SJCRH30 (cell line): ENCODE measurements at regions not wholly inside any gene's neighbourhood (a gene's known extent, or its start where the extent isn't known, plus 50 kb on each side); places are given as distances from the start of the nearest gene placed in this dataset.

Experiments
- DNase-seq, 2 experiments: peaks; one replicate each; pipeline ENCODE4 v3.0.0-alpha.2; 2015 to 2020
- H3K27ac ChIP-seq: fragments of 250-450 bp; sonication (Bioruptor Pico); 2 replicates; pipeline ENCODE4 v1.5.1; 2020; ENCODE audit warnings: mild to moderate bottlenecking, moderate library complexity
- H3K27me3 ChIP-seq: fragments of 250-450 bp; sonication (Bioruptor Pico); 2 replicates; pipeline ENCODE4 v1.5.1; 2020; ENCODE audit warnings: mild to moderate bottlenecking, moderate library complexity
- H3K36me3 ChIP-seq: fragments of 250-450 bp; sonication (Bioruptor Pico); 2 replicates; pipeline ENCODE4 v1.5.1; 2020; ENCODE audit warnings: mild to moderate bottlenecking, moderate library complexity
- H3K4me1 ChIP-seq: fragments of 250-450 bp; sonication (Bioruptor Pico); 2 replicates; pipeline ENCODE4 v1.5.1; 2020; ENCODE audit warnings: mild to moderate bottlenecking, moderate library complexity
- H3K4me3 ChIP-seq: fragments of 250-450 bp; sonication (Bioruptor Pico); 2 replicates; pipeline ENCODE4 v1.5.1; 2020; ENCODE audit warnings: mild to moderate bottlenecking, moderate library complexity
- H3K9me3 ChIP-seq: fragments of 250-450 bp; sonication (Bioruptor Pico); replicated peaks from 2 replicates; pipeline ENCODE4 v1.5.1; 2020; ENCODE audit warnings: mild to moderate bottlenecking, moderate library complexity

- H3K36me3 ChIP-seq = no peaks in the 10 kb centered on the region
- DNase-seq = peak; percentile 60 to 84
These were observed 480.8 kb upstream of the KLHL29 start for GRCh38 chr2:22904126-22904684.

GRCh38 chr2:22907330-22907729 is 477.6 kb upstream of the KLHL29 start:
- Histone ChIP-seq H3K36me3 (no peaks in the 10 kb centered on the region), H3K4me3 (no peak overlapping the region), H3K4me1 (peaks cover 4% of the 10 kb centered on the region), H3K27me3 (no peaks in the 10 kb centered on the region), H3K9me3 (no peaks in the 10 kb centered on the region), H3K27ac (no peak overlapping the region)
- DNase-seq = no peak

More at GRCh38 chr2:22904126-22904684, 480.8 kb upstream of the KLHL29 start:
- no peak overlapping the region for H3K4me3 ChIP-seq
- no peaks in the 10 kb centered on the region for H3K9me3 ChIP-seq
- no peaks in the 10 kb centered on the region for H3K4me1 ChIP-seq
- no peaks in the 10 kb centered on the region for H3K27me3 ChIP-seq
- H3K27ac ChIP-seq = no peak overlapping the region

- Histone ChIP-seq H3K4me3 (no peak overlapping the region), H3K27ac (peak overlapping the region; percentile 12; the same call in 1 of the 2 replicates), H3K4me1 (peaks cover 14% of the 10 kb centered on the region), H3K9me3 (no peaks in the 10 kb centered on the region), H3K36me3 (no peaks in the 10 kb centered on the region), H3K27me3 (no peaks in the 10 kb centered on the region)
- peak; percentile 41 to 79 for DNase-seq
These were observed 472.6 kb upstream of the KLHL29 start for GRCh38 chr2:22912398-22912797.

GRCh38 chr2:22929998-22930397 is 455.0 kb upstream of the KLHL29 start:
- H3K36me3 ChIP-seq = no peaks in the 10 kb centered on the region

GRCh38 chr2:22930781-22931180 is 454.2 kb upstream of the KLHL29 start:
- no peaks in the 10 kb centered on the region for H3K27me3 ChIP-seq
- no peak overlapping the region for H3K27ac ChIP-seq
- no peak for DNase-seq
- no peak overlapping the region for H3K4me3 ChIP-seq
- H3K9me3 ChIP-seq = no peaks in the 10 kb centered on the region
- no peaks in the 10 kb centered on the region for H3K36me3 ChIP-seq
- no peaks in the 10 kb centered on the region for H3K4me1 ChIP-seq

More at GRCh38 chr2:22929998-22930397, 455.0 kb upstream of the KLHL29 start:
- no peak overlapping the region for H3K4me3 ChIP-seq
- no peaks in the 10 kb centered on the region for H3K27me3 ChIP-seq
- peak in 1 of 2 experiments; percentile 20 for DNase-seq
- H3K9me3 ChIP-seq = no peaks in the 10 kb centered on the region
- no peak overlapping the region for H3K27ac ChIP-seq
- H3K4me1 ChIP-seq = no peaks in the 10 kb centered on the region

- no peak overlapping the region for H3K4me3 ChIP-seq
- H3K9me3 ChIP-seq = no peaks in the 10 kb centered on the region
- H3K27ac ChIP-seq = no peak overlapping the region
- H3K36me3 ChIP-seq = no peaks in the 10 kb centered on the region
- H3K27me3 ChIP-seq = no peaks in the 10 kb centered on the region
- no peak for DNase-seq
- no peaks in the 10 kb centered on the region for H3K4me1 ChIP-seq
These were observed 452.7 kb upstream of the KLHL29 start for GRCh38 chr2:22932288-22932687.

- H3K4me3 ChIP-seq = no peak overlapping the region
- DNase-seq = no peak
- no peaks in the 10 kb centered on the region for H3K4me1 ChIP-seq
- no peaks in the 10 kb centered on the region for H3K36me3 ChIP-seq
- no peak overlapping the region for H3K27ac ChIP-seq
- H3K9me3 ChIP-seq = 0 out of 2 replicates have a peak, but pooled peaks cover 4% of the 10 kb centered on the region
- no peaks in the 10 kb centered on the region for H3K27me3 ChIP-seq
These were observed 450.2 kb upstream of the KLHL29 start for GRCh38 chr2:22934747-22935146.

- Histone ChIP-seq H3K27me3 (no peaks in the 10 kb centered on the region), H3K36me3 (no peaks in the 10 kb centered on the region), H3K4me3 (no peak overlapping the region), H3K27ac (no peak overlapping the region), H3K9me3 (0 out of 2 replicates have a peak, but pooled peaks cover 4% of the 10 kb centered on the region), H3K4me1 (no peaks in the 10 kb centered on the region)
- no peak for DNase-seq
These were observed 442.5 kb upstream of the KLHL29 start for GRCh38 chr2:22942441-22942840.

- no peaks in the 10 kb centered on the region for H3K36me3 ChIP-seq
- no peaks in the 10 kb centered on the region for H3K9me3 ChIP-seq
- no peaks in the 10 kb centered on the region for H3K27me3 ChIP-seq
- H3K27ac ChIP-seq = no peak overlapping the region
- H3K4me3 ChIP-seq = no peak overlapping the region
- no peak for DNase-seq
- no peaks in the 10 kb centered on the region for H3K4me1 ChIP-seq
These were observed 440.8 kb upstream of the KLHL29 start for GRCh38 chr2:22944143-22944542.

GRCh38 chr2:22946553-22946952 is 438.4 kb upstream of the KLHL29 start:
- DNase-seq = no peak
- Histone ChIP-seq H3K4me3 (no peak overlapping the region), H3K4me1 (no peaks in the 10 kb centered on the region)

GRCh38 chr2:22947741-22948140 is 437.2 kb upstream of the KLHL29 start:
- H3K4me3 ChIP-seq = no peak overlapping the region

More at GRCh38 chr2:22946553-22946952, 438.4 kb upstream of the KLHL29 start:
- Histone ChIP-seq H3K27me3 (no peaks in the 10 kb centered on the region), H3K9me3 (no peaks in the 10 kb centered on the region), H3K36me3 (no peaks in the 10 kb centered on the region), H3K27ac (no peak overlapping the region)

GRCh38 chr2:22950431-22950830 is 434.5 kb upstream of the KLHL29 start:
- Histone ChIP-seq H3K4me1 (no peaks in the 10 kb centered on the region), H3K27me3 (no peaks in the 10 kb centered on the region), H3K36me3 (no peaks in the 10 kb centered on the region), H3K4me3 (no peak overlapping the region), H3K9me3 (no peaks in the 10 kb centered on the region), H3K27ac (no peak overlapping the region)
- DNase-seq = no peak

More at GRCh38 chr2:22947741-22948140, 437.2 kb upstream of the KLHL29 start:
- Histone ChIP-seq H3K36me3 (no peaks in the 10 kb centered on the region), H3K9me3 (no peaks in the 10 kb centered on the region), H3K27me3 (no peaks in the 10 kb centered on the region), H3K4me1 (no peaks in the 10 kb centered on the region), H3K27ac (no peak overlapping the region)
- no peak for DNase-seq

GRCh38 chr2:22952656-22953225 is 432.2 kb upstream of the KLHL29 start:
- Histone ChIP-seq H3K4me3 (no peak overlapping the region), H3K27me3 (no peaks in the 10 kb centered on the region; the same call in 1 of the 2 replicates), H3K36me3 (no peaks in the 10 kb centered on the region), H3K9me3 (no peaks in the 10 kb centered on the region), H3K4me1 (no peaks in the 10 kb centered on the region), H3K27ac (no peak overlapping the region)
- no peak for DNase-seq

GRCh38 chr2:22957446-22957845 is 427.5 kb upstream of the KLHL29 start:
- Histone ChIP-seq H3K36me3 (no peaks in the 10 kb centered on the region), H3K27ac (no peak overlapping the region), H3K4me1 (no peaks in the 10 kb centered on the region), H3K27me3 (peaks cover under 1% of the 10 kb centered on the region), H3K9me3 (no peaks in the 10 kb centered on the region), H3K4me3 (no peak overlapping the region)
- DNase-seq = no peak

GRCh38 chr2:22958308-22958707 is 426.7 kb upstream of the KLHL29 start:
- Histone ChIP-seq H3K27ac (no peak overlapping the region), H3K36me3 (no peaks in the 10 kb centered on the region), H3K27me3 (peaks cover 3% of the 10 kb centered on the region), H3K4me1 (no peaks in the 10 kb centered on the region), H3K4me3 (no peak overlapping the region), H3K9me3 (no peaks in the 10 kb centered on the region)
- DNase-seq = no peak

- H3K4me3 ChIP-seq = no peak overlapping the region
- no peaks in the 10 kb centered on the region for H3K9me3 ChIP-seq
- DNase-seq = no peak
- no peak overlapping the region for H3K27ac ChIP-seq
- H3K36me3 ChIP-seq = no peaks in the 10 kb centered on the region
- H3K4me1 ChIP-seq = no peaks in the 10 kb centered on the region
- peaks cover under 1% of the 10 kb centered on the region; the same call in 1 of the 2 replicates for H3K27me3 ChIP-seq
These were observed 417.2 kb upstream of the KLHL29 start for GRCh38 chr2:22967756-22968155.
